OCI-LY7 (cell line): ENCODE measurements at regions not wholly inside any gene's neighbourhood (a gene's known extent, or its start where the extent isn't known, plus 50 kb on each side); places are given as distances from the start of the nearest gene placed in this dataset.

Experiments used
- BruUV-seq: library from RNA; stranded (reverse); fragments of 400-500 nt; replicated peaks from 2 replicates; lab custom pipeline; 2021; lab: Mats Ljungman, UMichigan
- CTCF ChIA-PET: fragments of 300-600 bp; sonication (Branson Sonifier 250); formaldehyde crosslinking; loops from one replicate; lab custom pipeline; 2022; ENCODE audit warnings: antibody characterized with exemption; ENCODE audit not compliant: unreplicated experiment; lab: Charles Lee
- POLR2A ChIA-PET: fragments of 300-600 bp; sonication (Branson Sonifier 250); formaldehyde crosslinking; loops from one replicate; lab custom pipeline; 2022; ENCODE audit warnings: antibody characterized with exemption; lab: Charles Lee
- DNase-seq: peaks from one replicate; pipeline ENCODE4 v3.0.0-alpha.2; 2015; ENCODE audit warnings: low spot score
- H2AFZ ChIP-seq: fragments of 200-600 bp; sonication (generic), shearing (Covaris generic); 2 replicates; pipeline ENCODE4 v1.6.1; 2014; ENCODE audit warnings: mild to moderate bottlenecking, antibody characterized with exemption, low read length, moderate library complexity
- H3K27ac ChIP-seq: fragments of 200-600 bp; sonication (generic); 2 replicates; pipeline ENCODE4 v1.5.1; 2014; ENCODE audit warnings: mixed run types, low read depth, mild to moderate bottlenecking, moderate library complexity, low read length, inconsistent platforms; ENCODE audit not compliant: poor library complexity, severe bottlenecking
- H3K36me3 ChIP-seq: fragments of 200-600 bp; sonication (generic); 2 replicates; pipeline ENCODE4 v1.6.1; 2014; ENCODE audit warnings: mild to moderate bottlenecking, antibody characterized with exemption, low read length, moderate library complexity, mixed read lengths; ENCODE audit not compliant: insufficient read depth
- H3K4me1 ChIP-seq: fragments of 200-600 bp; sonication (generic); 2 replicates; pipeline ENCODE4 v1.5.1; 2014; ENCODE audit warnings: mild to moderate bottlenecking, low read length; ENCODE audit not compliant: insufficient read depth, poor library complexity, severe bottlenecking
- H3K4me2 ChIP-seq: fragments of 200-600 bp; sonication (generic); 2 replicates; pipeline ENCODE4 v1.6.1; 2014; ENCODE audit warnings: mild to moderate bottlenecking, low read length
- H3K4me3 ChIP-seq: fragments of 200-600 bp; sonication (generic); 2 replicates; pipeline ENCODE4 v1.5.1; 2014; ENCODE audit warnings: mild to moderate bottlenecking, low read depth, low read length; ENCODE audit not compliant: poor library complexity, severe bottlenecking
- H3K79me2 ChIP-seq: fragments of 200-600 bp; sonication (generic); 2 replicates; pipeline ENCODE4 v1.6.1; 2016; ENCODE audit warnings: low read depth, mild to moderate bottlenecking, low read length, moderate library complexity, mixed read lengths; ENCODE audit not compliant: insufficient read depth
- H3K9me2 ChIP-seq: fragments of 200-600 bp; sonication (generic); 2 replicates; pipeline ENCODE4 v1.6.1; 2016; ENCODE audit warnings: mild to moderate bottlenecking, low read length, mixed read lengths; ENCODE audit not compliant: insufficient read depth
- H3K9me3 ChIP-seq: fragments of 200-600 bp; sonication (generic); 2 replicates; pipeline ENCODE4 v1.6.1; 2014; ENCODE audit warnings: mild to moderate bottlenecking, mixed run types, low read length, mixed read lengths
- H4K20me1 ChIP-seq: fragments of 200-600 bp; sonication (generic); 2 replicates; pipeline ENCODE4 v1.6.1; 2014; ENCODE audit warnings: mild to moderate bottlenecking, antibody characterized with exemption, low read length, moderate library complexity, mixed read lengths; ENCODE audit not compliant: insufficient read depth
- EZH2phosphoT487 ChIP-seq: fragments of 200-600 bp; sonication (generic); IDR thresholded peaks from 2 replicates; pipeline ENCODE4 v1.6.1; 2018; ENCODE audit warnings: low read depth, borderline replicate concordance, mild to moderate bottlenecking, mixed run types, antibody characterized with exemption, low read length, moderate library complexity, mixed read lengths
- intact Hi-C: fragments of 100-400 bp; cut with micrococcal nuclease; formaldehyde crosslinking; loops from one replicate; pipeline ENCODE4 v1.10.0; 2022; ENCODE audit not compliant: unreplicated experiment
- TF ChIP-seq, protein P1 (sequence below): fragments of 200-600 bp; sonication (generic); conservative IDR thresholded peaks from 2 replicates; pipeline ENCODE4 v1.5.1; 2014; ENCODE audit warnings: mild to moderate bottlenecking, antibody characterized with exemption, low read length, moderate library complexity, mixed read lengths

DNA sequence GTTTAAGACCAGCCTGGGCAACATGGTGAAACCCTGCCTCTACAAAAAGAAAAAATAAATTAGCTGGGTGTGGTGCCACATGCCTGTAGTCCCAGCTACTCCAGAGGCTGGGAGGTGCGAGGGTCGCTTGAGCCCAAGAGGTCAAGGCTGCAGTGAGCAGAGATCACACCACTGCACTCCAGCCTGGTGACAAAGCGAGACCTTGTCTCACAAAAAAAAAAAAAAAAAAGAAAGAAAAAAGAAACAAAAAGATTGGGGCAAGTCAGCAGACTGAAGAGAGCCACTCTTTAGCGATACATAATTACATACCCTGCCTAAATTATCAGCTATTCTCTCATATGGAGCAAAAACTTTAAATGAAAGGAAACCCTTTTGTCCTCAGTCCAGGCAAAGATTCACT, 53.6 kb upstream of the MAP3K13 start:
- Histone ChIP-seq H2AFZ (no peak overlapping the region), H4K20me1 (no peaks in the 10 kb centered on the region), H3K36me3 (no peaks in the 10 kb centered on the region), H3K79me2 (no peaks in the 10 kb centered on the region), H3K9me3 (no peaks in the 10 kb centered on the region), H3K9me2 (no peaks in the 10 kb centered on the region), H3K4me2 (no peak overlapping the region), H3K4me1 (no peaks in the 10 kb centered on the region), H3K4me3 (no peak overlapping the region), H3K27ac (no peak overlapping the region)
- no peak for DNase-seq
- BruUV-seq = no TSS peak
- ChIA-PET CTCF (no interaction called here), POLR2A (interaction anchor here (0.8 kb wide), 1 partner anchor 11 kb away, joined by 3 read pairs; no protein-coding TSS in a partner anchor)
- TF ChIP-seq EZH2phosphoT487 = no peak
- TF ChIP-seq, protein P1, sequence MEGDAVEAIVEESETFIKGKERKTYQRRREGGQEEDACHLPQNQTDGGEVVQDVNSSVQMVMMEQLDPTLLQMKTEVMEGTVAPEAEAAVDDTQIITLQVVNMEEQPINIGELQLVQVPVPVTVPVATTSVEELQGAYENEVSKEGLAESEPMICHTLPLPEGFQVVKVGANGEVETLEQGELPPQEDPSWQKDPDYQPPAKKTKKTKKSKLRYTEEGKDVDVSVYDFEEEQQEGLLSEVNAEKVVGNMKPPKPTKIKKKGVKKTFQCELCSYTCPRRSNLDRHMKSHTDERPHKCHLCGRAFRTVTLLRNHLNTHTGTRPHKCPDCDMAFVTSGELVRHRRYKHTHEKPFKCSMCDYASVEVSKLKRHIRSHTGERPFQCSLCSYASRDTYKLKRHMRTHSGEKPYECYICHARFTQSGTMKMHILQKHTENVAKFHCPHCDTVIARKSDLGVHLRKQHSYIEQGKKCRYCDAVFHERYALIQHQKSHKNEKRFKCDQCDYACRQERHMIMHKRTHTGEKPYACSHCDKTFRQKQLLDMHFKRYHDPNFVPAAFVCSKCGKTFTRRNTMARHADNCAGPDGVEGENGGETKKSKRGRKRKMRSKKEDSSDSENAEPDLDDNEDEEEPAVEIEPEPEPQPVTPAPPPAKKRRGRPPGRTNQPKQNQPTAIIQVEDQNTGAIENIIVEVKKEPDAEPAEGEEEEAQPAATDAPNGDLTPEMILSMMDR = no peak
- intact Hi-C loops = no loop called here

GRCh38 chr3:185309795-185310194, 53.1 kb upstream of the MAP3K13 start:
- CTCF ChIA-PET = no interaction called here
- no TSS peak for BruUV-seq

DNA sequence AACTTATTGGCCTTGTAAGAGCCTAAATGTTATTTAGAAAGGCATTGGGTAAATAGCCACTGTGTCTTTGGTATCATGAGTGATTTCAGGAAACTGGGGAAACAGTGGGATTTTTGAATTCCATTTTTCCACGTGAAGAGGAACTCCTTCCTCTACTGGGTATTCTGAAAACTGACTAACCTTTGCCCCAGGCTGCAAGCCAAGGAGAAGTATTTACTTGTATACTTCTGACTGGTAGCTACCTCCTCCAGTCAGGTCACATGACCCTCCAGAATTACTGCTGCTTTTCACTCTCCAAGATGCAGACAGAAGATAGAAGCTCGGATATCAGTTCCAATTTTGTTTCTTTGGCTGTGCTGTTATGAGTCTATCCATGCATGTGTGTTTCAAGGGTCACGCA, 50.9 kb upstream of the MAP3K13 start:
- intact Hi-C loops = no loop called here
- H4K20me1 ChIP-seq = no peaks in the 10 kb centered on the region
- H3K9me2 ChIP-seq = no peaks in the 10 kb centered on the region
- no peak overlapping the region for H2AFZ ChIP-seq
- ChIA-PET CTCF (no interaction called here), POLR2A (no interaction called here)
- no peak overlapping the region for H3K4me3 ChIP-seq
- H3K4me2 ChIP-seq = no peak overlapping the region
- no peak overlapping the region for H3K27ac ChIP-seq
- no TSS peak for BruUV-seq
- DNase-seq = no peak
- no peaks in the 10 kb centered on the region for H3K9me3 ChIP-seq
- H3K4me1 ChIP-seq = no peaks in the 10 kb centered on the region
- H3K36me3 ChIP-seq = no peaks in the 10 kb centered on the region
- no peaks in the 10 kb centered on the region for H3K79me2 ChIP-seq
- TF ChIP-seq, protein P1 = no peak

More at GRCh38 chr3:185309795-185310194, 53.1 kb upstream of the MAP3K13 start:
- no peak for DNase-seq
- Histone ChIP-seq H3K79me2 (no peaks in the 10 kb centered on the region), H3K4me2 (no peak overlapping the region), H3K4me1 (no peaks in the 10 kb centered on the region), H3K36me3 (no peaks in the 10 kb centered on the region), H3K9me2 (no peaks in the 10 kb centered on the region), H2AFZ (no peak overlapping the region), H4K20me1 (no peaks in the 10 kb centered on the region), H3K27ac (no peak overlapping the region), H3K4me3 (no peak overlapping the region), H3K9me3 (no peaks in the 10 kb centered on the region)
- POLR2A ChIA-PET = interaction anchor here (0.6 kb wide), 1 partner anchor 23 kb away, joined by 3 read pairs; no protein-coding TSS in a partner anchor
- TF ChIP-seq, protein P1 = no peak
- TF ChIP-seq EZH2phosphoT487 = no peak
- intact Hi-C loops = no loop called here
